Transverse colon (tissue), 3 donors: ENCODE measurements at regions not wholly inside any gene's neighbourhood (a gene's known extent, or its start where the extent isn't known, plus 50 kb on each side); places are given as distances from the start of the nearest gene placed in this dataset.

Experiments
- CTCF ChIP-seq, 5 experiments: fragments of 200-600 bp in 3 of 5; fragments of 450-650 bp in 2 of 5; sonication (generic) in 3 of 5; IDR thresholded peaks; 1 replicate in 2 of 5; 2 replicates in 3 of 5; pipeline ENCODE4 v1.5.1; 2016 to 2017; ENCODE audit warnings: antibody characterized with exemption in 5 of 5, inconsistent platforms in 3 of 5, mild to moderate bottlenecking in 2 of 5, moderate library complexity in 1 of 5
- POLR2A ChIP-seq: fragments of 450-650 bp; IDR thresholded peaks from one replicate; pipeline ENCODE4 v1.6.1; 2016; ENCODE audit warnings: antibody characterized with exemption, mild to moderate bottlenecking, moderate library complexity

GRCh38 chr13:24624363-24624762 is 55.8 kb upstream of the ATP12A start:
- no peak for TF ChIP-seq CTCF (IDR thresholded peaks at IDR 0.05)
- no peak for TF ChIP-seq POLR2A
